ENCODE measurements at regions not wholly inside any gene's neighbourhood (a gene's known extent, or its start where the extent isn't known, plus 50 kb on each side); places are given as distances from the start of the nearest gene placed in this dataset.

- no peak for ATAC-seq
- no peak overlapping the region for H2AFZ ChIP-seq (ENCODE audit: low read length)
- no peaks in the 10 kb centered on the region for H3K79me2 ChIP-seq (ENCODE audit: insufficient read depth, low read length)
- no peaks in the 10 kb centered on the region for H4K20me1 ChIP-seq (ENCODE audit: insufficient read depth, low read length)
- no peak overlapping the region for H3K27ac ChIP-seq (ENCODE audit: extremely low read length, insufficient read depth, low read length)
- no peak overlapping the region for H3K4me2 ChIP-seq (ENCODE audit: low read depth, low read length)
- H3K36me3 ChIP-seq (replicated peaks in 1 of 2; ENCODE audit: control insufficient read depth in 1 of 2, insufficient read depth in 2 of 2, low read length in 2 of 2), result no peaks in the 10 kb centered on the region; a peak in 1 of 5 replicates
- CTCF ChIA-PET (ENCODE audit: low intra/inter-chr PET ratio, low total read pairs), result no interaction called here
- DNase-seq (ENCODE audit: low spot score), result no peak
- FAIRE-seq, result no peak
- H3K9ac ChIP-seq (ENCODE audit: insufficient read depth, low read depth, low read length), result no peak overlapping the region
- BruUV-seq (replicated peaks), result no TSS peak
- intact Hi-C loops (cut with micrococcal nuclease; ENCODE audit: unreplicated experiment) (no loop called here), in situ Hi-C loops (cut with HindIII; ENCODE audit: extremely low pct_ligation_motif_present, low pct_unique_long_range_greater_than_20kb) (no loop called here)
- H3K27me3 ChIP-seq (ENCODE audit: control insufficient read depth in 1 of 2, insufficient read depth in 2 of 2, low read length in 2 of 2), result no peaks in the 10 kb centered on the region
- no peak overlapping the region for H3K4me3 ChIP-seq (replicated peaks in 1 of 3; ENCODE audit: insufficient read depth in 1 of 3, low read depth in 2 of 3, low read length in 3 of 3)
- POLR2A ChIA-PET, result no interaction called here
- H3K9me3 ChIP-seq (ENCODE audit: low read length), result peaks cover 63% of the 10 kb centered on the region
- TF ChIP-seq ZNF138 (CRISPR knock-in tag; IDR thresholded peaks at IDR 0.05; ENCODE audit: low read depth) (no peak), ATAD3A (CRISPR knock-in tag; IDR thresholded peaks at IDR 0.05) (no peak), SIN3B (IDR thresholded peaks at IDR 0.05; ENCODE audit: low read length) (no peak)
- no peaks in the 10 kb centered on the region for H3K4me1 ChIP-seq (ENCODE audit: insufficient read depth, low read length)
Observed at GRCh38 chr17:54368906-54369305, 531.7 kb upstream of the TOM1L1 start.

- no peaks in the 10 kb centered on the region for H3K27me3 ChIP-seq (ENCODE audit: control insufficient read depth in 1 of 2, insufficient read depth in 2 of 2, low read length in 2 of 2)
Observed at GRCh38 chr17:54372069-54372749, 528.4 kb upstream of the TOM1L1 start.

More at GRCh38 chr17:54372069-54372749, 528.4 kb upstream of the TOM1L1 start:
- Histone ChIP-seq H4K20me1 (ENCODE audit: insufficient read depth, low read length) (no peaks in the 10 kb centered on the region), H3K9ac (ENCODE audit: insufficient read depth, low read depth, low read length) (no peak overlapping the region), H3K9me3 (ENCODE audit: low read length) (peaks cover 65% of the 10 kb centered on the region), H2AFZ (ENCODE audit: low read length) (no peak overlapping the region), H3K79me2 (ENCODE audit: insufficient read depth, low read length) (no peaks in the 10 kb centered on the region), H3K4me2 (ENCODE audit: low read depth, low read length) (no peak overlapping the region), H3K36me3 (replicated peaks in 1 of 2; ENCODE audit: control insufficient read depth in 1 of 2, insufficient read depth in 2 of 2, low read length in 2 of 2) (no peaks in the 10 kb centered on the region), H3K4me3 (replicated peaks in 1 of 3; ENCODE audit: insufficient read depth in 1 of 3, low read depth in 2 of 3, low read length in 3 of 3) (no peak overlapping the region), H3K27ac (ENCODE audit: extremely low read length, insufficient read depth, low read length) (no peak overlapping the region), H3K4me1 (ENCODE audit: insufficient read depth, low read length) (no peaks in the 10 kb centered on the region)
- in situ Hi-C loops (cut with HindIII; ENCODE audit: extremely low pct_ligation_motif_present, low pct_unique_long_range_greater_than_20kb), result no loop called here
- no peak for DNase-seq (ENCODE audit: low spot score)
- no peak for FAIRE-seq
- TF ChIP-seq ZBED4 (CRISPR knock-in tag; IDR thresholded peaks at IDR 0.05; ENCODE audit: borderline replicate concordance) (no peak), ZNF510 (CRISPR knock-in tag; IDR thresholded peaks at IDR 0.05; ENCODE audit: low read depth) (no peak), GATA4 (IDR thresholded peaks at IDR 0.05; ENCODE audit: borderline replicate concordance, low read depth) (no peak)
- POLR2A ChIA-PET, result no interaction called here
- CTCF ChIA-PET (ENCODE audit: low intra/inter-chr PET ratio, low total read pairs), result no interaction called here
- WGBS (ENCODE audit: low lambda C conversion rate), result under 1% methylated on average over 2 of the region's 2 CpGs
- no peak for ATAC-seq
- intact Hi-C loops (cut with micrococcal nuclease; ENCODE audit: unreplicated experiment), result no loop called here
- BruUV-seq (replicated peaks), result no TSS peak
